LNCaP clone FGC (cell line): ENCODE measurements at regions not wholly inside any gene's neighbourhood (a gene's known extent, or its start where the extent isn't known, plus 50 kb on each side); places are given as distances from the start of the nearest gene placed in this dataset.
"Not testable (repeated sequence)": the region's sequence is repeated elsewhere in the genome, so short reads cannot be mapped to it uniquely, and the experiment has no call there.

Experiments used
- DNase-seq: peaks from one replicate; pipeline ENCODE4 v3.0.0-alpha.2; 2011; ENCODE audit warnings: low read depth
- H3K4me3 ChIP-seq: 2 replicates; pipeline ENCODE4 v1.5.1; 2011; ENCODE audit warnings: mild to moderate bottlenecking, low read depth, low read length, control low read depth
- TF ChIP-seq, protein P1 (sequence below): IDR thresholded peaks from 2 replicates; pipeline ENCODE4 v1.5.1; 2012; ENCODE audit warnings: mild to moderate bottlenecking; ENCODE audit not compliant: control insufficient read depth, insufficient read depth; ENCODE audit errors: extremely low read depth

DNA sequence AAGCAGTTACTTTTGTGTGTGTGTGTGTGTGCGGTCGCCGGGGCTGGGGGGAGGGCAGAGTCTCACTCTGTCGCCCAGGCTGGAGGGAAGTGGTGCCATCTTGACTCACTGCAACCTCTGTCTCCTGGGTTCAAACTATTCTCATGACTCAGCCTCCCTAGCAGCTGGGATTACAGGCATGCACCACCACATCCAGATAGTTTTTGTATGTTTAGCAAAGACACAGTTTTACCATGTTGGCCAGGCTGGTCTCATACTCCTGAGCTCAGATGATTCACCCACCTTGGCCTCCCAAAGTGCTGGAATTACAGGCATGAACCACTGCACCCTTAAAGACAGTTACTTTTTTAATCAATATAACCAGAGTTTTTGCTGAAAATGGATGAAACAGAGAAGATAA is 207.0 kb downstream of the PTPRC start:
- TF ChIP-seq, protein P1, sequence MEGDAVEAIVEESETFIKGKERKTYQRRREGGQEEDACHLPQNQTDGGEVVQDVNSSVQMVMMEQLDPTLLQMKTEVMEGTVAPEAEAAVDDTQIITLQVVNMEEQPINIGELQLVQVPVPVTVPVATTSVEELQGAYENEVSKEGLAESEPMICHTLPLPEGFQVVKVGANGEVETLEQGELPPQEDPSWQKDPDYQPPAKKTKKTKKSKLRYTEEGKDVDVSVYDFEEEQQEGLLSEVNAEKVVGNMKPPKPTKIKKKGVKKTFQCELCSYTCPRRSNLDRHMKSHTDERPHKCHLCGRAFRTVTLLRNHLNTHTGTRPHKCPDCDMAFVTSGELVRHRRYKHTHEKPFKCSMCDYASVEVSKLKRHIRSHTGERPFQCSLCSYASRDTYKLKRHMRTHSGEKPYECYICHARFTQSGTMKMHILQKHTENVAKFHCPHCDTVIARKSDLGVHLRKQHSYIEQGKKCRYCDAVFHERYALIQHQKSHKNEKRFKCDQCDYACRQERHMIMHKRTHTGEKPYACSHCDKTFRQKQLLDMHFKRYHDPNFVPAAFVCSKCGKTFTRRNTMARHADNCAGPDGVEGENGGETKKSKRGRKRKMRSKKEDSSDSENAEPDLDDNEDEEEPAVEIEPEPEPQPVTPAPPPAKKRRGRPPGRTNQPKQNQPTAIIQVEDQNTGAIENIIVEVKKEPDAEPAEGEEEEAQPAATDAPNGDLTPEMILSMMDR: no peak
- DNase-seq: no peak

DNA sequence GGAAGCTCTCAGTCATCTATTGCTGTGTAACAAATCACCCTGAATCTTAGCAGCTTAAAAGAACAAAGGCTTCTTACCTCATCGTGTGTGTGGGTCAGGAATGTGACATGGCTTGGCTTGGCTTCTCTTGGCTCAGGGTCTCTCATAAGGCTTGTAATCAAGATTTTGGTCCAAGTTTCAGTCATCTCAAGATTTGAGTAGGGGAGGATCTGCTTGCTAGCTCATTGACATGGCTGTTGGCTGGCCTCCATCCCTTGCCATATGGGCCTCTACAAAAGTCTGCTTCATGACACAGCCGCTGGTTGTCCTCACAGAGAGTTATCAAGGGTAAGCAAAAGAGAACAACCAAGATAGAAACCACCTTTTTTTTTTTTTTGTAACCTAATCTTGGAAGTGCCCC is 207.7 kb downstream of the PTPRC start:
- no peak overlapping the region for H3K4me3 ChIP-seq
- TF ChIP-seq, protein P1: no peak
- no peak for DNase-seq

More for the DNA sequence above, 207.0 kb downstream of the PTPRC start:
- no peak overlapping the region for H3K4me3 ChIP-seq

DNA sequence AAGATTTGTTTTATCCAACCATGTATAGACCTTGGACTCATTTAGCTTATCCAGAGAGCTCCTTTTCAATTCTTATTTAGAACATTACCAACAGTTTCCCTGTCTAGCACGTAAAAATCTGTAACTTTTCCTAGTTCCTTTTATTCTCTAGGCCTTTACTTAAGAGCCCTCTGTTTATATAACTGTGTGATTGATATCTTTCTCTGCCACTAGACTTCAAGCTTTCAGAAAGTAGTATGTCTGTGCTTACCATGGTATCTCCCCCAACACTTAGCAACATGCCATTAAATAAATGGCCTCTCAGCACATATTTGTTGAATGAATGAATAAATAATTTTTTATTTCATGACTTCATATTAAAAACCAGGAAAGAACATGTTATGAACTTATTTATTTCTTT is 209.4 kb downstream of the PTPRC start:
- DNase-seq: no peak
- TF ChIP-seq, protein P1: no peak
- H3K4me3 ChIP-seq: no peak overlapping the region

DNA sequence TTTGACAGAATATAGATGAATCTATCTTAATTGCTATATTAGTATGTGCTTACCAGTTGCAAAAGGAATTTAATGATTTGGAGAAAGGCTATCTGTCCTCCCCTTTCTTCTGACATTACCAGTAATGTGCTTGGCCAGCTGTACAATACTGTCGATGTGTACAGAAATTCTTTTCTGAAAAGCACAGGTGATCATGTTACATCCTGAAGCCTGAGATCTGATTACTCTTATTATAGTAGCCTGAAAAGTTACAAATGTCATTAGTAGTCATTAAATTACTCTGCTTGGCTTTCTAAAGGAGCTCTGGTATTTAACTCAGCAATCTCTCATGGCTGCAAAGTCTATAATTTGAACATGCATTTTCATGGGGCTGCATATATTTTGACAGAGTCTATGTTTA is 209.8 kb downstream of the PTPRC start:
- H3K4me3 ChIP-seq: no peak overlapping the region
- TF ChIP-seq, protein P1: no peak
- DNase-seq: no peak

DNA sequence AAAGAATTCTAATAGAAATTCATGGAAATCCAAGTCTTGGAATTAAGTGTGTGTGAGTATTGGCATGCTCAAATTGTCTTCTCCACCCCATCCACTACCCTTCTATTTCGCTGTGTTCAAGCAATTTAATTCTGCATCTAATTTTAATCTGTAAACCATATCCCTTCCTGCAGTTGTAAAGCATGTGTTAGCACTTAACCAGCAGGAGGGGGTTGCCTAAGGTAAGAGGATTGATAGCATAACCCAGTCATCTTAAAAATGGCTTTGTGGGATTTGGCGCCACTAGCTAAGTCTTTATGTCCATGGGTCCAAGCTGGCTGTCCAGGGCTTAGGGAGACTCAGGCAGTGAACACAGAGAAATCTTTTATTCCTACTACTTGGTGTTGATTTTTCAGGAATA is 210.3 kb downstream of the PTPRC start:
- DNase-seq: no peak
- TF ChIP-seq, protein P1: no peak
- H3K4me3 ChIP-seq: no peak overlapping the region

DNA sequence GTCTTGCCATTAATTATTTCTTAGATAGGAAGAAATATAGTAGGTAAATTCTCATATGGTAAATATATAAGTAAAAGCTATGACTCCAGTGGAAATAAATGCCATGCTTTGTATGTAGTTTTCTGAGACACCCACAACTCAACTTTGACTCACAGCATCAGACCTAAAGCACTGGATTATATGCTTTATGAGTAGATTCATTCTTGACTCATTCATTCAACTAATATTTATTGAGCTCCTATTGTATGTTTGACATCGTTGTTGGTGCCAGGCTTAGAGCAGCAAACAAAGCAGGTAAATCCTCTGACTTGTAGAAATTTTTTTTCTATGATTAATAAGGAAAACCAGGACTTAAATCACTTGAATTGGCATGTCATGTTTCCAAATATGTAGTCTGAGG is 211.4 kb downstream of the PTPRC start:
- no peak overlapping the region for H3K4me3 ChIP-seq
- TF ChIP-seq, protein P1: no peak
- DNase-seq: no peak

DNA sequence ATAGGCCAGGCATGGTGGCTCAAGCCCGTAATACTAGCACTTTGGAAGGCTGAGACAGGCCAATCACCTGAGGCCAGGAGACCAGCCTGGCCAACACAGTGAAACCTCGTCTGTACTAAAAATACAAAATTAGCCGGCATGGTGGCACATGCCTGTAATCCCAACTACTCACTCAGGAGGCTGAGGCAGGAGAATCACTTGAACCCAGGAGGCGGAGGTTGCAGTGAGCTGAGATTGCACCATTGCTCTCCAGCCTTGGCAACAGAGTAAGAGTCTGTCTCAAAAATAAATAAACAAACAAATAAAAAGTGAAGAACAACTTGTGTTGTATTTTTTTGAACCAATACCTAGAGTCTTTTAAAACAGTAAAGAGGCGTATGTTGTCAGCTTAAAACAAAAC is 212.1 kb downstream of the PTPRC start:
- H3K4me3 ChIP-seq, DNase-seq: not testable (repeated sequence)
